ENCODE measurements at regions not wholly inside any gene's neighbourhood (a gene's known extent, or its start where the extent isn't known, plus 50 kb on each side); places are given as distances from the start of the nearest gene placed in this dataset.

DNA sequence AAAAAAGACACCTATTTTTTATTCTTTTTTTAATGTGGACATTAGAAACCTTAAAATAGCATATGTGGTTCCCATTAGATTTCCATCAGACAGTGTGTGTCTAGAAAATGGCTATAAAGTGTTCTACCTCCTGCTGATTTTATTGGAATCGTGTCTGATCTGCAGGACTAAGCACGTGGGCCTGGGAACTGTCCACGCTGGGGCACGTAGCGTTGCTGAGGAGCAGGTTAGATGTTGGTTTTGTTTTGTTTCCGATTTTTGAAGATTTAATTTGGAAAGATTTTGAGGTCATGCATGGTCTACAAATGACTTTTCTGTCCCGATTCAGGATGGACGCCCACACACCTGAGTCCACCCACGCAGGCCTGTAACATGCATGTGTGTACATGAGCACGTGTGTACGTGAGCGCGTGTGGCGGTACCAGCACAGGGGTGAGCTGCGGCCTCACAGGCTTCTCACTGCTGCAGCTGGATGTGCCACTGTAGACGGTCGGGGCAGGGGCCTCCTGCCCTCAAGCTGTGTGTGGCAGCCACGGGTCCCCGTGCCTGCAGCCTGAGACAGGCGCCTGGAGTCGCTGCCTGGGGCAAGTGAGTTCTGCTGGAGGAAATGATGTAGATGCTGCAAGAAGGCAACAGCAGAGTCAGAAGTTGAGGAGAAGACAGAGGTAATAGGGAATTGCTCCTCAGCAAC lies 99.7 kb upstream of the CTDP1 start:
- in situ Hi-C loops (cut with HindIII; ENCODE audit: low sequenced_read_pairs), result no loop called here
- DNase-seq (ENCODE audit: low read depth, low spot score), result no peak
- TF ChIP-seq, protein P1, sequence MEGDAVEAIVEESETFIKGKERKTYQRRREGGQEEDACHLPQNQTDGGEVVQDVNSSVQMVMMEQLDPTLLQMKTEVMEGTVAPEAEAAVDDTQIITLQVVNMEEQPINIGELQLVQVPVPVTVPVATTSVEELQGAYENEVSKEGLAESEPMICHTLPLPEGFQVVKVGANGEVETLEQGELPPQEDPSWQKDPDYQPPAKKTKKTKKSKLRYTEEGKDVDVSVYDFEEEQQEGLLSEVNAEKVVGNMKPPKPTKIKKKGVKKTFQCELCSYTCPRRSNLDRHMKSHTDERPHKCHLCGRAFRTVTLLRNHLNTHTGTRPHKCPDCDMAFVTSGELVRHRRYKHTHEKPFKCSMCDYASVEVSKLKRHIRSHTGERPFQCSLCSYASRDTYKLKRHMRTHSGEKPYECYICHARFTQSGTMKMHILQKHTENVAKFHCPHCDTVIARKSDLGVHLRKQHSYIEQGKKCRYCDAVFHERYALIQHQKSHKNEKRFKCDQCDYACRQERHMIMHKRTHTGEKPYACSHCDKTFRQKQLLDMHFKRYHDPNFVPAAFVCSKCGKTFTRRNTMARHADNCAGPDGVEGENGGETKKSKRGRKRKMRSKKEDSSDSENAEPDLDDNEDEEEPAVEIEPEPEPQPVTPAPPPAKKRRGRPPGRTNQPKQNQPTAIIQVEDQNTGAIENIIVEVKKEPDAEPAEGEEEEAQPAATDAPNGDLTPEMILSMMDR (IDR thresholded peaks at IDR 0.05; ENCODE audit: low read depth, low read length), result no peak
- no peak overlapping the region for H3K4me3 ChIP-seq (ENCODE audit: low read depth, low read length)

DNA sequence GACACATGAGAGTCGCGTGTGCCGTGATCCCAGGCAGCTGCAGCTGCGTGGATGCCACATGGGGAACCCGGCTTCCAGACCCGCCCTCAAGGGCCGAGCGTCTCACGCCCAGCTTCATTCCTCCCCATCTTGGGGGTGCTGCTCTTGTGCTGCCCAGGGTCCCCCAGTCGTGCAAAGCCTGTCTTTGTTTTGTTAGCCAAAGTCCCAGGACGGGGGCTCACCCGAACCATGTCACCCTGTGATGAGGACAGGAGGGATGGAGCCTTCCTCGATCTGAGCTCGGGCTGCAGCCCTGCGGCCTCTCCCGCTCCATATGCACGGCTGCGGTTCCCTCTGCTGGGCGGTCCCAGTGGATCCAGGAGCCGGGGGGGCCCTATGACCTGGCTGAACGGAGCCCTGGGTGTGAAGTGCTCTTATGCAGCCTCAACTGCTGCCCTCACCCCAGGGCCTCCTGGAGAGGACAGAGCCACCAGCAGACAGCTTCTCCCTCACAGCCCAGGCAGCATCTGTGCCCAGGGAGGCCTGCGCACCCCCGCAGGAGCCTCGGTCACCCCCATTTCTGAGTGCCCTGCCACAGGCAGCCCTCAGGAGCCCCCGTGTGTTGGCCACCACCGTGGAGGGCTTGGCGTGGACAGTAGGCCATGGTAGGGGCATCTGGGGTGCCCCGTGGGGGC lies 99.0 kb upstream of the CTDP1 start:
- TF ChIP-seq, protein P1 (IDR thresholded peaks at IDR 0.05; ENCODE audit: low read depth, low read length), result no peak
- in situ Hi-C loops (cut with HindIII; ENCODE audit: low sequenced_read_pairs), result no loop called here
- DNase-seq (ENCODE audit: low read depth, low spot score), result no peak
- no peak overlapping the region for H3K4me3 ChIP-seq (ENCODE audit: low read depth, low read length)

DNA sequence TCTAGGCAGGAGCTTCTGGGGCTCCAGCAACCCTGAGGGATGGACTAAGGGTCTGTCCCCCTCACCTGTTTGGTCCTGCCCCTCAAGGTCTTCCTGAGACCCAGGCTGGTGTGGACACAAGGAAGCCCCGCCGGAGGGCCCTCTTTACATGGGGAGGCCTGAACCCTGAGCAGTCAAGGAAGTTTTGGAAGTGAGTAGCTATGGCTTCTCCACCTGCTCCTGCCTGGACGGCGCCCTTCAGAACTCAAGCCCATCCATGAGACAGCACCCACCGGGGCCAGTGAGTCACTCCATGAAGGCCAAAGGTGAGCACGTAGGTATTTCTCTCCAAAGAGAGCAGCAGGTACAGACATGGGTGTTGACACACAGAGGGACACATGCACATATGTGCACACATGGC lies 98.2 kb upstream of the CTDP1 start:
- H3K4me3 ChIP-seq (ENCODE audit: low read depth, low read length), result no peak overlapping the region
- DNase-seq (ENCODE audit: low read depth, low spot score), result no peak
- in situ Hi-C loops (cut with HindIII; ENCODE audit: low sequenced_read_pairs), result no loop called here
- TF ChIP-seq, protein P1 (IDR thresholded peaks at IDR 0.05; ENCODE audit: low read depth, low read length), result no peak

DNA sequence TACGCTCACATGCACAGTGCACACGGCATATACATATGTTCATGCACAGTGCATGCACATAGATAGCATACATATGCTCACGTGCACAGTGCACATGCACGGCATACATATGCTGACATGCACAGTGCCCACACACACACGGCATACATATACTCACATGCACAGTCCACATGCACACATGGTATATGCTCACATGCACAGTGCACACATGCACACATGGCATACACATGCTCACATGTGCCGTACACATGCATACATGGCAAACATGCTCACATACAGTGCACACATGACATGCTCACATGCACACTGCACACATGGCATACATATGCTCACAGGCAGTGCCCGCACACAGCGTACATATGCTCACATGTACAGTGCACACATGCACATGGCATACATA lies 97.7 kb upstream of the CTDP1 start:
- TF ChIP-seq, protein P1 (IDR thresholded peaks at IDR 0.05; ENCODE audit: low read depth, low read length), result no peak
- in situ Hi-C loops (cut with HindIII; ENCODE audit: low sequenced_read_pairs), result no loop called here
- DNase-seq (ENCODE audit: low read depth, low spot score), result no peak
- no peak overlapping the region for H3K4me3 ChIP-seq (ENCODE audit: low read depth, low read length)

DNA sequence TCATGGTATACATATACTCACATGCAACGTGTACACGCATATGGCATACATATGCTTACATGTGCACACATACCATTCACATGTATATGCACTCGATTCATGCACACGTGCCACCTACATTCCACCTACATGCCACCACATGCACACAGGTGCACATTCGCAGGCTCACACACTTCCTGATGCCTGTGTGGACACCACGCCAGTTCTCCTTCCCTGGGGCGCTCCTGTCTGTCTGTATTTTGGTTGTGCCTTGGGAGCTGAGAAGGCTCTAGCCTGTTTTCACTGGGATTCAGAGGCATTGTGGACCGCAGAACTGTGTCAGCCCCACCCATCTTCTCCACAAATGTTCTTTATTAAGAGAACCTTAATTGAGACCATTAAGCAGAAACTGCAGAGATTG lies 96.6 kb upstream of the CTDP1 start:
- no peak overlapping the region for H3K4me3 ChIP-seq (ENCODE audit: low read depth, low read length)
- DNase-seq (ENCODE audit: low read depth, low spot score), result no peak
- in situ Hi-C loops (cut with HindIII; ENCODE audit: low sequenced_read_pairs), result no loop called here
- TF ChIP-seq, protein P1 (IDR thresholded peaks at IDR 0.05; ENCODE audit: low read depth, low read length), result no peak

DNA sequence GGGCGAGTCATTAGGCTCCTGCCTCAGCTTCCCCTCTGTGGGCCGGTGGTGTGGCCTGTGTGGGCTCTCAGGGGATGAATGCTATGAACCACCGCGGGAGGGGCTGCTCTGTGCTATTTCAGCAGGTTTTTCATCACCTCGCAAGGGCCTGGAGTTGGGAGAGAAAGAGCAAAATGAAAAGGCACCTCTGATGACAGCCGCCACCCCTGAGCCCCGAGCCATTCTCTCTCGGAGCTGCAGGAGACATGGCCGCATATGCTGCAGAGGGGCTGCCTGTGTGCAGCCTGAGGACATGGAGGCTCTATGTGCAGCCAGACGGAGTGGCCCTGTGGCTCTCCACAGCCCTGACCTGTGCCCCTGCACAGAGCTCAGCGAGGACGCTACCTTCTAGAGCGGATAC lies 96.2 kb upstream of the CTDP1 start:
- H3K4me3 ChIP-seq (ENCODE audit: low read depth, low read length), result no peak overlapping the region
- DNase-seq (ENCODE audit: low read depth, low spot score), result no peak
- TF ChIP-seq, protein P1 (IDR thresholded peaks at IDR 0.05; ENCODE audit: low read depth, low read length), result no peak
- in situ Hi-C loops (cut with HindIII; ENCODE audit: low sequenced_read_pairs), result no loop called here

Data from astrocyte of the spinal cord (primary cell).